GM12878 (cell line): ENCODE measurements at regions not wholly inside any gene's neighbourhood (a gene's known extent, or its start where the extent isn't known, plus 50 kb on each side); places are given as distances from the start of the nearest gene placed in this dataset.

Experiments
- ATAC-seq: fragments of 200-7000 bp; cut with Tn5 transposase; 3 replicates; pipeline ENCODE4 v1.9.1; 2020; ENCODE audit warnings: mild to moderate bottlenecking, moderate library complexity
- BruUV-seq: library from RNA; stranded (reverse); fragments of 400-500 nt; replicated peaks from 2 replicates; lab custom pipeline; 2021; lab: Mats Ljungman, UMichigan
- CTCF ChIA-PET: fragments of 300-600 bp; sonication (Branson Sonifier 250); formaldehyde crosslinking; extraction: SDS; loops from one replicate; lab custom pipeline; 2021; ENCODE audit warnings: inconsistent platforms; lab: Yijun Ruan, JAX
- POLR2A ChIA-PET: fragments of 350-600 bp; formaldehyde crosslinking; extraction: SDS; loops from one replicate; lab custom pipeline; 2021; ENCODE audit warnings: inconsistent platforms; lab: Charles Lee
- RAD21 ChIA-PET: fragments of 300-600 bp; sonication (Branson Sonifier 250); formaldehyde crosslinking; loops from one replicate; lab custom pipeline; 2023; ENCODE audit warnings: antibody characterized with exemption; ENCODE audit not compliant: unreplicated experiment; lab: Charles Lee
- SMC1A ChIA-PET: fragments of 300-600 bp; sonication (Branson Sonifier 250); formaldehyde crosslinking; loops from one replicate; lab custom pipeline; 2023; ENCODE audit not compliant: unreplicated experiment, uncharacterized antibody; lab: Charles Lee
- DNase-seq: peaks from one replicate; pipeline ENCODE4 v3.0.0-alpha.2; 2011; ENCODE audit warnings: low read depth, low spot score
- FAIRE-seq: peaks from 3 replicates; lab custom pipeline; 2011; peaks lifted over from hg19 to GRCh38; lab: Jason Lieb, UNC
- H2AFZ ChIP-seq: 2 replicates; pipeline ENCODE4 v1.6.0; 2011; ENCODE audit warnings: low read depth, low read length, control low read depth; ENCODE audit not compliant: control insufficient read depth
- H3K27ac ChIP-seq: 2 replicates; pipeline ENCODE4 v1.5.1; 2011; ENCODE audit warnings: control low read depth; ENCODE audit not compliant: control insufficient read depth, insufficient read depth
- H3K27me3 ChIP-seq, 2 experiments: replicated peaks in 1 of 2; 2 replicates each; pipeline versions ENCODE4 v1.6.0 to v1.6.1; 2011; ENCODE audit warnings: low read length in 1 of 2; ENCODE audit not compliant: control insufficient read depth in 2 of 2, insufficient read depth in 2 of 2
- H3K36me3 ChIP-seq, 2 experiments: 2 replicates each; pipeline ENCODE4 v1.5.1; 2011; ENCODE audit warnings: low read length in 1 of 2; ENCODE audit not compliant: control insufficient read depth in 2 of 2, insufficient read depth in 2 of 2
- H3K4me1 ChIP-seq: 2 replicates; pipeline ENCODE4 v1.6.1; 2011; ENCODE audit warnings: mild to moderate bottlenecking, low read length, moderate library complexity, mixed read lengths; ENCODE audit not compliant: control insufficient read depth, insufficient read depth
- H3K4me2 ChIP-seq: 2 replicates; pipeline ENCODE4 v1.6.0; 2011; ENCODE audit warnings: control low read depth; ENCODE audit not compliant: control insufficient read depth, insufficient read depth
- H3K4me3 ChIP-seq: fragments of 200-600 bp; sonication (generic); 2 replicates; pipeline ENCODE4 v1.5.1; 2016
- H3K79me2 ChIP-seq: 2 replicates; pipeline ENCODE4 v1.6.0; 2011; ENCODE audit warnings: low read length; ENCODE audit not compliant: control insufficient read depth, insufficient read depth
- H3K9ac ChIP-seq: 2 replicates; pipeline ENCODE4 v1.8.0; 2011; ENCODE audit warnings: low read length, control low read depth, mixed read lengths; ENCODE audit not compliant: control insufficient read depth, insufficient read depth
- H3K9me3 ChIP-seq: replicated peaks from 3 replicates; pipeline ENCODE4 v1.5.1; 2011; ENCODE audit warnings: mild to moderate bottlenecking, low read length; ENCODE audit not compliant: control insufficient read depth, insufficient read depth
- H4K20me1 ChIP-seq: 2 replicates; pipeline ENCODE4 v1.6.0; 2011; ENCODE audit not compliant: control insufficient read depth, insufficient read depth
- ATF3 ChIP-seq: IDR thresholded peaks from 2 replicates; pipeline ENCODE4 v1.6.1; 2011; ENCODE audit warnings: low read depth, mild to moderate bottlenecking, low read length, moderate library complexity, borderline replicate concordance; ENCODE audit errors: extremely low read depth
- BCL3 ChIP-seq: IDR thresholded peaks from 2 replicates; pipeline ENCODE4 v1.6.1; 2011; ENCODE audit warnings: borderline replicate concordance, low read depth, mild to moderate bottlenecking, moderate library complexity, low read length; ENCODE audit not compliant: insufficient read depth, poor library complexity, severe bottlenecking
- ETV6 ChIP-seq, 2 experiments: fragments of 450-650 bp in 1 of 2; IDR thresholded peaks in 1 of 2; conservative IDR thresholded peaks in 1 of 2; 2 replicates each; pipeline ENCODE4 v1.6.1; 2014; ENCODE audit warnings: antibody characterized with exemption in 1 of 2, borderline replicate concordance in 1 of 2, low read depth in 1 of 2, mild to moderate bottlenecking in 1 of 2, moderate library complexity in 1 of 2
- IKZF1 ChIP-seq: fragments of 450-650 bp; conservative IDR thresholded peaks from 2 replicates; pipeline ENCODE4 v1.6.1; 2017; ENCODE audit warnings: antibody characterized with exemption, mild to moderate bottlenecking
- JUND ChIP-seq: IDR thresholded peaks from 2 replicates; pipeline ENCODE4 v1.6.1; 2012; ENCODE audit warnings: low read depth, mild to moderate bottlenecking, low read length, improper control_type of control experiment, moderate library complexity
- PBX3 ChIP-seq: IDR thresholded peaks from 2 replicates; pipeline ENCODE4 v1.6.1; 2011; ENCODE audit warnings: mild to moderate bottlenecking, low read depth, low read length, moderate library complexity; ENCODE audit not compliant: insufficient replicate concordance
- POU2F2 ChIP-seq: IDR thresholded peaks from 3 replicates; pipeline ENCODE4 v1.6.1; 2011; ENCODE audit warnings: low read depth, mild to moderate bottlenecking, low read length, borderline replicate concordance
- SP1 ChIP-seq: IDR thresholded peaks from one replicate; pipeline ENCODE4 v1.6.1; 2011; ENCODE audit warnings: low read depth, low read length
- SREBF1 ChIP-seq: IDR thresholded peaks from 2 replicates; pipeline ENCODE4 v1.6.1; 2012; ENCODE audit warnings: mild to moderate bottlenecking, low read length
- ZNF217 ChIP-seq: fragments of 450-650 bp; IDR thresholded peaks from 2 replicates; pipeline ENCODE4 v1.6.1; 2017; ENCODE audit warnings: antibody characterized with exemption, mild to moderate bottlenecking
- whole genome bisulfite sequencing: methylation state at CpG from one replicate; pipeline ENCODE4 v1.1.6; 2016; ENCODE audit warnings: low lambda C conversion rate; ENCODE audit not compliant: insufficient replicate concordance, insufficient coverage; ENCODE audit errors: missing lambda C conversion rate; 5-methylcytosine and 5-hydroxymethylcytosine counted together
- in situ Hi-C: fragments of 300-500 bp; cut with MboI; formaldehyde crosslinking; loops from 9 replicates; pipeline ENCODE4 v1.14.3; 2018; ENCODE audit warnings: mixed read lengths
- intact Hi-C: fragments of 100-400 bp; cut with micrococcal nuclease; formaldehyde crosslinking; loops from one replicate; pipeline ENCODE4 v1.14.2; 2022; ENCODE audit not compliant: unreplicated experiment

- TF ChIP-seq SREBF1 (no peak), BCL3 (peak; percentile 33), JUND (no peak)
- H3K4me1 ChIP-seq: no peaks in the 10 kb centered on the region
- no peaks in the 10 kb centered on the region for H3K27me3 ChIP-seq
- no peaks in the 10 kb centered on the region for H3K9me3 ChIP-seq
- in situ Hi-C loops: no loop called here
- intact Hi-C loops: no loop called here
- ATAC-seq: no peak
- ChIA-PET POLR2A (interaction anchor here (1.2 kb wide), 1 partner anchor 17 kb away, joined by 3 read pairs; no protein-coding TSS in a partner anchor), SMC1A (interaction anchor here (1.5 to 3.1 kb wide), 3 partner anchors 10 to 13 kb away, joined by 4 to 13 read pairs (median 5); no protein-coding TSS in a partner anchor), RAD21 (no interaction called here), CTCF (interaction anchor here (1.4 kb wide), 1 partner anchor 11 kb away, joined by 3 read pairs; no protein-coding TSS in a partner anchor)
- no peaks in the 10 kb centered on the region for H3K79me2 ChIP-seq
- H4K20me1 ChIP-seq: no peaks in the 10 kb centered on the region
- no peak overlapping the region for H3K27ac ChIP-seq
- no peak for FAIRE-seq
- DNase-seq: no peak
- no peak overlapping the region for H3K9ac ChIP-seq
- no peaks in the 10 kb centered on the region for H3K36me3 ChIP-seq
- H3K4me3 ChIP-seq: no peak overlapping the region
- BruUV-seq: no TSS peak
- no peak overlapping the region for H2AFZ ChIP-seq
- no peak overlapping the region for H3K4me2 ChIP-seq
- WGBS: 98% methylated on average over 7 of the region's 7 CpGs
Measured at GRCh38 chr2:12097859-12098258, 351.4 kb downstream of the LPIN1 start.

- no peak for FAIRE-seq
- TF ChIP-seq ETV6 (conservative IDR thresholded peaks at IDR 0.05 in 1 of 2, IDR thresholded peaks at IDR 0.05 in 1 of 2; ENCODE audit: borderline replicate concordance in 1 of 2, low read depth in 1 of 2) (no peak), POU2F2 (no peak), SP1 (no peak), PBX3 (no peak), ZNF217 (no peak), ATF3 (no peak), IKZF1 (no peak)
Measured at GRCh38 chr2:12099374-12099773, 352.9 kb downstream of the LPIN1 start.

More at GRCh38 chr2:12099374-12099773, 352.9 kb downstream of the LPIN1 start:
- H3K4me1 ChIP-seq: no peaks in the 10 kb centered on the region
- H3K36me3 ChIP-seq: no peaks in the 10 kb centered on the region
- H3K4me2 ChIP-seq: no peak overlapping the region
- intact Hi-C loops: no loop called here
- H3K79me2 ChIP-seq: no peaks in the 10 kb centered on the region
- H3K27me3 ChIP-seq: no peaks in the 10 kb centered on the region
- ChIA-PET RAD21 (no interaction called here), SMC1A (interaction anchor here (1.1 to 1.9 kb wide), 2 partner anchors 20 to 24 kb away, joined by 3 to 5 read pairs; no protein-coding TSS in a partner anchor), POLR2A (no interaction called here), CTCF (no interaction called here)
- no peak overlapping the region for H3K27ac ChIP-seq
- H2AFZ ChIP-seq: no peak overlapping the region
- no peak overlapping the region for H3K4me3 ChIP-seq
- DNase-seq: no peak
- H3K9ac ChIP-seq: no peak overlapping the region
- no TSS peak for BruUV-seq
- 40% methylated on average over 3 of the region's 3 CpGs for WGBS
- no peak for ATAC-seq
- in situ Hi-C loops: no loop called here
- H4K20me1 ChIP-seq: no peaks in the 10 kb centered on the region
- H3K9me3 ChIP-seq: no peaks in the 10 kb centered on the region
